Chondrocyte (in vitro differentiated cells): ENCODE measurements at regions not wholly inside any gene's neighbourhood (a gene's known extent, or its start where the extent isn't known, plus 50 kb on each side); places are given as distances from the start of the nearest gene placed in this dataset.

Source experiments
- DNase-seq: peaks from one replicate; pipeline ENCODE4 v3.0.0; 2021; ENCODE audit warnings: mixed read lengths, low spot score
- H3K27ac Mint-ChIP-seq: one replicate; pipeline ENCODE4 v1.8.0; 2021; ENCODE audit warnings: mild to moderate bottlenecking, moderate library complexity, mixed read lengths; ENCODE audit not compliant: unreplicated experiment
- H3K27me3 Mint-ChIP-seq: 2 replicates; pipeline ENCODE4 v1.8.0; 2021; ENCODE audit warnings: low read depth, mixed read lengths
- H3K36me3 Mint-ChIP-seq: 2 replicates; pipeline ENCODE4 v1.8.0; 2021; ENCODE audit warnings: low read depth, mixed read lengths
- H3K4me1 Mint-ChIP-seq: 2 replicates; pipeline ENCODE4 v1.8.0; 2021; ENCODE audit warnings: low read depth, mild to moderate bottlenecking, mixed read lengths
- H3K4me3 Mint-ChIP-seq: one replicate; pipeline ENCODE4 v1.8.0; 2021; ENCODE audit warnings: mild to moderate bottlenecking, moderate library complexity, mixed read lengths; ENCODE audit not compliant: unreplicated experiment
- H3K9me3 Mint-ChIP-seq: 2 replicates; pipeline ENCODE4 v1.8.0; 2021; ENCODE audit warnings: low read depth, mixed read lengths
- CTCF ChIP-seq: fragments of 200-600 bp; sonication (generic); IDR thresholded peaks from 2 replicates; pipeline ENCODE4 v1.5.0; 2021; ENCODE audit warnings: antibody characterized with exemption, mild to moderate bottlenecking, moderate library complexity

GRCh38 chr1:193342811-193343210 is 156.4 kb upstream of the B3GALT2 start:
- TF ChIP-seq CTCF: no peak
- H3K9me3 Mint-ChIP-seq: no peaks in the 10 kb centered on the region
- no peaks in the 10 kb centered on the region for H3K27me3 Mint-ChIP-seq
- H3K4me3 Mint-ChIP-seq: no peak overlapping the region
- DNase-seq: no peak
- H3K27ac Mint-ChIP-seq: no peak overlapping the region
- H3K36me3 Mint-ChIP-seq: no peaks in the 10 kb centered on the region
- H3K4me1 Mint-ChIP-seq: peaks cover 25% of the 10 kb centered on the region

- Mint-ChIP-seq H3K36me3 (no peaks in the 10 kb centered on the region), H3K27me3 (no peaks in the 10 kb centered on the region), H3K9me3 (no peaks in the 10 kb centered on the region), H3K27ac (no peak overlapping the region), H3K4me3 (no peak overlapping the region), H3K4me1 (peaks cover 37% of the 10 kb centered on the region)
- DNase-seq: no peak
- no peak for TF ChIP-seq CTCF
These were observed 153.9 kb upstream of the B3GALT2 start for GRCh38 chr1:193340331-193340730.

GRCh38 chr1:193339401-193339800 is 153.0 kb upstream of the B3GALT2 start:
- no peak for TF ChIP-seq CTCF
- DNase-seq: no peak
- Mint-ChIP-seq H3K36me3 (no peaks in the 10 kb centered on the region), H3K9me3 (peaks cover 8% of the 10 kb centered on the region), H3K27ac (no peak overlapping the region), H3K4me1 (peaks cover 46% of the 10 kb centered on the region), H3K4me3 (no peak overlapping the region), H3K27me3 (no peaks in the 10 kb centered on the region)

- no peaks in the 10 kb centered on the region for H3K27me3 Mint-ChIP-seq
- peak overlapping the region; percentile 52 for H3K27ac Mint-ChIP-seq
- H3K36me3 Mint-ChIP-seq: peaks cover 5% of the 10 kb centered on the region
- peaks cover 49% of the 10 kb centered on the region for H3K4me1 Mint-ChIP-seq
- DNase-seq: no peak
- peaks cover 13% of the 10 kb centered on the region for H3K9me3 Mint-ChIP-seq
- TF ChIP-seq CTCF: peak; percentile 75
- no peak overlapping the region for H3K4me3 Mint-ChIP-seq
These were observed 151.8 kb upstream of the B3GALT2 start for GRCh38 chr1:193338194-193338593.

GRCh38 chr1:193335806-193336428 is 149.5 kb upstream of the B3GALT2 start:
- Mint-ChIP-seq H3K36me3 (peaks cover 14% of the 10 kb centered on the region), H3K4me3 (no peak overlapping the region), H3K4me1 (peaks cover 40% of the 10 kb centered on the region), H3K9me3 (peaks cover 30% of the 10 kb centered on the region), H3K27ac (peak overlapping the region; percentile 65), H3K27me3 (no peaks in the 10 kb centered on the region)
- DNase-seq: no peak
- TF ChIP-seq CTCF: no peak
